ENCODE measurements at regions not wholly inside any gene's neighbourhood (a gene's known extent, or its start where the extent isn't known, plus 50 kb on each side); places are given as distances from the start of the nearest gene placed in this dataset.

- no peak overlapping the region for H3K4ac ChIP-seq (ENCODE audit: low read depth, low read length)
- H3K36me3 Mint-ChIP-seq (ENCODE audit: insufficient read depth in 1 of 3, low read depth in 3 of 3), result no peaks in the 10 kb centered on the region
- H2BK20ac ChIP-seq (ENCODE audit: low read depth, low read length, poor library complexity, severe bottlenecking), result no peak overlapping the region
Observed at GRCh38 chr5:106521701-106522100, 1149.0 kb downstream of the EFNA5 start.

More at GRCh38 chr5:106521701-106522100, 1149.0 kb downstream of the EFNA5 start:
- H3T11ph ChIP-seq (ENCODE audit: low read length), result no peak overlapping the region
- H3K9ac ChIP-seq (ENCODE audit: extremely low read depth, insufficient read length, low read length), result no peak overlapping the region
- H3K27ac ChIP-seq (ENCODE audit: insufficient read length, low read depth, low read length), result no peak overlapping the region
- no peak overlapping the region for H3K23ac ChIP-seq (ENCODE audit: insufficient read length, low read depth, low read length)
- H4K8ac ChIP-seq (replicated peaks; ENCODE audit: insufficient read length, low read depth, low read length), result no peak overlapping the region
- H3K18ac ChIP-seq (ENCODE audit: insufficient read length, low read depth, low read length), result no peak overlapping the region
- no peaks in the 10 kb centered on the region for H3K9me3 Mint-ChIP-seq
- H2BK15ac ChIP-seq (ENCODE audit: low read depth, low read length), result no peak overlapping the region
- no peak overlapping the region for H3K4me3 Mint-ChIP-seq
- H3K4me1 Mint-ChIP-seq, result no peaks in the 10 kb centered on the region; a peak in 2 of 4 replicates
- H3K79me1 ChIP-seq (ENCODE audit: insufficient read depth, low read depth, low read length, poor library complexity, severe bottlenecking), result no peaks in the 10 kb centered on the region
- H3K14ac ChIP-seq (ENCODE audit: insufficient read depth, low read length), result no peak overlapping the region
- no peak overlapping the region for H2AK5ac ChIP-seq (ENCODE audit: insufficient read length, low read length)
- H3K27me3 Mint-ChIP-seq (ENCODE audit: low read depth), result no peaks in the 10 kb centered on the region
- H3K27ac Mint-ChIP-seq, result no peak overlapping the region
- no peaks in the 10 kb centered on the region for H3K27me3 ChIP-seq (ENCODE audit: insufficient read depth, low read length)
- no peak overlapping the region for H4K91ac ChIP-seq (ENCODE audit: insufficient read length, low read depth, low read length)
- WGBS (ENCODE audit: extremely low coverage, insufficient read length, low lambda C conversion rate), result no CpG with 5 or more reads among the region's 2 CpGs
- no peak overlapping the region for H2BK12ac ChIP-seq (ENCODE audit: insufficient read length, low read depth, low read length)
- no peaks in the 10 kb centered on the region for H3K79me2 ChIP-seq (ENCODE audit: insufficient read depth, low read length)
- H3K9me3 ChIP-seq (ENCODE audit: control insufficient read depth, low read depth, low read length), result no peaks in the 10 kb centered on the region
- no peak overlapping the region for H2BK5ac ChIP-seq (ENCODE audit: insufficient read length, low read length)
- H4K20me1 ChIP-seq (ENCODE audit: control insufficient read depth, insufficient read depth, insufficient read length), result no peaks in the 10 kb centered on the region
- no peaks in the 10 kb centered on the region; the same call in 1 of the 2 replicates for H3K4me1 ChIP-seq (ENCODE audit: insufficient read depth, low read length)
- no peak overlapping the region for H3K56ac ChIP-seq (ENCODE audit: insufficient read length, low read depth, low read length)
- no peak overlapping the region for H3K4me2 ChIP-seq (ENCODE audit: insufficient read depth, insufficient read length, low read length)
- no peaks in the 10 kb centered on the region for H3K23me2 ChIP-seq (ENCODE audit: insufficient read length, low read depth, low read length, poor library complexity, severe bottlenecking)
- no peak overlapping the region for H2AFZ ChIP-seq (ENCODE audit: low read length)
- H4K5ac ChIP-seq (ENCODE audit: insufficient read length, low read depth, low read length), result no peak overlapping the region
- no peak for DNase-seq
- TF ChIP-seq, protein P1, sequence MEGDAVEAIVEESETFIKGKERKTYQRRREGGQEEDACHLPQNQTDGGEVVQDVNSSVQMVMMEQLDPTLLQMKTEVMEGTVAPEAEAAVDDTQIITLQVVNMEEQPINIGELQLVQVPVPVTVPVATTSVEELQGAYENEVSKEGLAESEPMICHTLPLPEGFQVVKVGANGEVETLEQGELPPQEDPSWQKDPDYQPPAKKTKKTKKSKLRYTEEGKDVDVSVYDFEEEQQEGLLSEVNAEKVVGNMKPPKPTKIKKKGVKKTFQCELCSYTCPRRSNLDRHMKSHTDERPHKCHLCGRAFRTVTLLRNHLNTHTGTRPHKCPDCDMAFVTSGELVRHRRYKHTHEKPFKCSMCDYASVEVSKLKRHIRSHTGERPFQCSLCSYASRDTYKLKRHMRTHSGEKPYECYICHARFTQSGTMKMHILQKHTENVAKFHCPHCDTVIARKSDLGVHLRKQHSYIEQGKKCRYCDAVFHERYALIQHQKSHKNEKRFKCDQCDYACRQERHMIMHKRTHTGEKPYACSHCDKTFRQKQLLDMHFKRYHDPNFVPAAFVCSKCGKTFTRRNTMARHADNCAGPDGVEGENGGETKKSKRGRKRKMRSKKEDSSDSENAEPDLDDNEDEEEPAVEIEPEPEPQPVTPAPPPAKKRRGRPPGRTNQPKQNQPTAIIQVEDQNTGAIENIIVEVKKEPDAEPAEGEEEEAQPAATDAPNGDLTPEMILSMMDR (conservative IDR thresholded peaks at IDR 0.05), result no peak
- no peak overlapping the region for H2BK120ac ChIP-seq (ENCODE audit: low read depth, low read length, poor library complexity, severe bottlenecking)
